GM23338 (cell line): ENCODE measurements at regions not wholly inside any gene's neighbourhood (a gene's known extent, or its start where the extent isn't known, plus 50 kb on each side); places are given as distances from the start of the nearest gene placed in this dataset.

Experiments
- ATAC-seq: fragments of 200-7000 bp; cut with Tn5 transposase; 3 replicates; pipeline ENCODE4 v1.9.1; 2020
- DNase-seq: peaks from one replicate; pipeline ENCODE4 v3.0.0-alpha.2; 2015; ENCODE audit warnings: low spot score
- H2AFZ ChIP-seq: fragments of 200-600 bp; sonication (generic); 2 replicates; pipeline ENCODE4 v1.8.0; 2016; ENCODE audit warnings: antibody characterized with exemption, mild to moderate bottlenecking, moderate library complexity
- H3F3A ChIP-seq: fragments of 200-600 bp; sonication (generic); replicated peaks from 2 replicates; pipeline ENCODE4 v1.8.0; 2017; ENCODE audit warnings: antibody characterized with exemption, mixed run types, low read depth
- H3K27ac ChIP-seq: fragments of 200-600 bp; sonication (generic); 2 replicates; pipeline ENCODE4 v1.6.1; 2016; ENCODE audit warnings: low read depth
- H3K27me3 ChIP-seq: fragments of 200-600 bp; sonication (generic); 2 replicates; pipeline ENCODE4 v1.8.0; 2016; ENCODE audit warnings: mild to moderate bottlenecking, mixed run types, moderate library complexity; ENCODE audit not compliant: insufficient read depth
- H3K36me3 ChIP-seq: fragments of 200-600 bp; sonication (generic); 2 replicates; pipeline ENCODE4 v1.8.0; 2016; ENCODE audit warnings: mild to moderate bottlenecking; ENCODE audit not compliant: insufficient read depth
- H3K4me1 ChIP-seq: fragments of 200-600 bp; sonication (generic); 2 replicates; pipeline ENCODE4 v1.8.0; 2016; ENCODE audit warnings: mild to moderate bottlenecking, moderate library complexity; ENCODE audit not compliant: insufficient read depth
- H3K4me2 ChIP-seq: fragments of 200-600 bp; sonication (generic); 2 replicates; pipeline ENCODE4 v1.7.1; 2017; ENCODE audit warnings: mixed run types
- H3K4me3 ChIP-seq: fragments of 200-600 bp; sonication (generic); 2 replicates; pipeline ENCODE4 v1.6.1; 2016; ENCODE audit warnings: mixed run types
- H3K79me2 ChIP-seq: fragments of 200-600 bp; sonication (generic); replicated peaks from 2 replicates; pipeline ENCODE4 v1.8.0; 2017; ENCODE audit warnings: mild to moderate bottlenecking; ENCODE audit not compliant: insufficient read depth
- H3K9me2 ChIP-seq: fragments of 200-600 bp; sonication (generic); 2 replicates; pipeline ENCODE4 v1.8.0; 2017; ENCODE audit not compliant: insufficient read depth
- H4K20me1 ChIP-seq: fragments of 200-600 bp; sonication (generic); replicated peaks from 2 replicates; pipeline ENCODE4 v1.8.0; 2017; ENCODE audit warnings: mild to moderate bottlenecking; ENCODE audit not compliant: insufficient read depth
- H3K27ac Mint-ChIP-seq: 2 replicates; pipeline ENCODE4 v1.8.0; 2020; ENCODE audit warnings: inconsistent platforms, mild to moderate bottlenecking, moderate library complexity, mixed read lengths
- H3K27me3 Mint-ChIP-seq: 3 replicates; pipeline ENCODE4 v1.8.0; 2022; ENCODE audit warnings: low read depth, mild to moderate bottlenecking, moderate library complexity, mixed read lengths, inconsistent platforms; ENCODE audit not compliant: insufficient read depth, poor library complexity
- H3K36me3 Mint-ChIP-seq: 3 replicates; pipeline ENCODE4 v1.8.0; 2021; ENCODE audit warnings: low read depth, mild to moderate bottlenecking, inconsistent platforms, moderate library complexity, mixed read lengths
- H3K4me1 Mint-ChIP-seq: 3 replicates; pipeline ENCODE4 v1.8.0; 2020; ENCODE audit warnings: mild to moderate bottlenecking, inconsistent platforms, mixed read lengths
- H3K4me3 Mint-ChIP-seq: 3 replicates; pipeline ENCODE4 v1.8.0; 2021; ENCODE audit warnings: moderate library complexity, mild to moderate bottlenecking, inconsistent platforms, mixed read lengths
- H3K9me3 Mint-ChIP-seq: 3 replicates; pipeline ENCODE4 v1.8.0; 2020; ENCODE audit warnings: moderate library complexity, mild to moderate bottlenecking, inconsistent platforms, mixed read lengths
- CREB1 ChIP-seq: fragments of 250-450 bp; sonication (Bioruptor Pico); IDR thresholded peaks from 2 replicates; pipeline ENCODE4 v1.5.0; 2020; ENCODE audit warnings: low read depth, mild to moderate bottlenecking, moderate library complexity
- EZH2 ChIP-seq: fragments of 200-600 bp; sonication (generic); IDR thresholded peaks from one replicate; pipeline ENCODE4 v1.8.0; 2017; ENCODE audit warnings: antibody characterized with exemption, mild to moderate bottlenecking, low read depth; ENCODE audit not compliant: unreplicated experiment
- EZH2phosphoT487 ChIP-seq: fragments of 200-600 bp; sonication (generic); IDR thresholded peaks from one replicate; pipeline ENCODE4 v1.8.1; 2018; ENCODE audit warnings: antibody characterized with exemption; ENCODE audit not compliant: unreplicated experiment
- JUNB ChIP-seq: IDR thresholded peaks from one replicate; pipeline ENCODE4 v1.6.1; 2016; ENCODE audit warnings: antibody characterized with exemption; ENCODE audit not compliant: unreplicated experiment
- NANOG ChIP-seq: IDR thresholded peaks from 2 replicates; pipeline ENCODE4 v1.6.1; 2016; ENCODE audit warnings: antibody characterized with exemption, borderline replicate concordance
- POLR2AphosphoS5 ChIP-seq: IDR thresholded peaks from 2 replicates; pipeline ENCODE4 v1.6.1; 2016; ENCODE audit warnings: antibody characterized with exemption, low read depth
- STAT1 ChIP-seq: IDR thresholded peaks from one replicate; pipeline ENCODE4 v1.6.1; 2016; ENCODE audit warnings: antibody characterized with exemption; ENCODE audit not compliant: unreplicated experiment
- ZNF114 ChIP-seq: fragments of 250-450 bp; sonication (Bioruptor Pico); IDR thresholded peaks from 2 replicates; pipeline ENCODE4 v1.5.0; 2020; ENCODE audit warnings: mild to moderate bottlenecking, moderate library complexity
- ZNF331 ChIP-seq: fragments of 250-450 bp; sonication (Bioruptor Pico); IDR thresholded peaks from 2 replicates; pipeline ENCODE4 v1.5.0; 2020; ENCODE audit warnings: low read depth, mild to moderate bottlenecking, moderate library complexity
- TF ChIP-seq, protein P1 (sequence below): fragments of 250-450 bp; sonication (Bioruptor Pico); IDR thresholded peaks from 2 replicates; pipeline ENCODE4 v1.5.0; 2020; ENCODE audit warnings: mild to moderate bottlenecking, moderate library complexity
- TF ChIP-seq, protein P2 (sequence below): IDR thresholded peaks from 2 replicates; pipeline ENCODE4 v1.6.1; 2016; ENCODE audit warnings: antibody characterized with exemption
- TF ChIP-seq, protein P3 (sequence below), 2 experiments: fragments of 200-600 bp in 1 of 2; sonication (generic) in 1 of 2; conservative IDR thresholded peaks; 2 replicates each; pipeline versions ENCODE4 v1.5.1 to v1.6.1; 2016 to 2017; ENCODE audit warnings: antibody characterized with exemption in 2 of 2, low read depth in 2 of 2, mild to moderate bottlenecking in 2 of 2, moderate library complexity in 1 of 2
- TF ChIP-seq, protein P4 (sequence below): IDR thresholded peaks from one replicate; pipeline ENCODE4 v1.6.1; 2018; ENCODE audit warnings: antibody characterized with exemption; ENCODE audit not compliant: unreplicated experiment

DNA sequence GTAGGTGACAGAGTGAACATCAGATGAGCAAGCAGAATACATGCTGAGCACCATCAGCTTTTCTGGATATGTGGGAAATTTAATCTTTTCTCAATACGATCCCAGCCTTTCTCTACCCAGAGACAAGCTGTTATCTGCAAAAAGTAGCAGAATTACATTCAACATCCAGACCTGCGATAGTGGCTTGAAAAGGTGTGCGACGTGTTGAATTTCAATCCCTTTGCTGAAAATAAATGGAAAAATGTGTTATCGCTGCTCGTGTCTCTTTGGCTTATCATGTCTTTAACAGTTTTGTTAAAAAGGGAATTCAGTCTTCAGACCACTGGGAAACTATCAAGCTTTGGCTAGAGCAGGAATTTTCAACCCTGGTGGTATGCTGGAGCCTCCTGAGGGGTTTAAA, 98.8 kb upstream of the FAM20A start:
- Histone ChIP-seq H3K4me2 (no peak overlapping the region), H3K36me3 (no peaks in the 10 kb centered on the region), H3K27ac (no peak overlapping the region), H3K79me2 (no peaks in the 10 kb centered on the region), H3K9me2 (peaks cover 20% of the 10 kb centered on the region), H3K4me1 (no peaks in the 10 kb centered on the region), H3K4me3 (no peak overlapping the region), H4K20me1 (no peaks in the 10 kb centered on the region), H2AFZ (no peak overlapping the region), H3K27me3 (no peaks in the 10 kb centered on the region), H3F3A (no peaks in the 10 kb centered on the region)
- Mint-ChIP-seq H3K27ac (no peak overlapping the region), H3K4me1 (0 out of 3 replicates have a peak, but pooled peaks cover 4% of the 10 kb centered on the region), H3K4me3 (no peak overlapping the region), H3K36me3 (no peaks in the 10 kb centered on the region; the same call in 2 of the 3 replicates), H3K9me3 (peaks cover 3% of the 10 kb centered on the region; the same call in 1 of the 3 replicates), H3K27me3 (peaks cover 1% of the 10 kb centered on the region)
- ATAC-seq = no peak
- TF ChIP-seq ZNF331 (CRISPR knock-in tag) = no peak
- TF ChIP-seq ZNF114 = no peak
- TF ChIP-seq EZH2 = no peak
- TF ChIP-seq CREB1 (CRISPR knock-in tag) = no peak
- TF ChIP-seq, protein P1, sequence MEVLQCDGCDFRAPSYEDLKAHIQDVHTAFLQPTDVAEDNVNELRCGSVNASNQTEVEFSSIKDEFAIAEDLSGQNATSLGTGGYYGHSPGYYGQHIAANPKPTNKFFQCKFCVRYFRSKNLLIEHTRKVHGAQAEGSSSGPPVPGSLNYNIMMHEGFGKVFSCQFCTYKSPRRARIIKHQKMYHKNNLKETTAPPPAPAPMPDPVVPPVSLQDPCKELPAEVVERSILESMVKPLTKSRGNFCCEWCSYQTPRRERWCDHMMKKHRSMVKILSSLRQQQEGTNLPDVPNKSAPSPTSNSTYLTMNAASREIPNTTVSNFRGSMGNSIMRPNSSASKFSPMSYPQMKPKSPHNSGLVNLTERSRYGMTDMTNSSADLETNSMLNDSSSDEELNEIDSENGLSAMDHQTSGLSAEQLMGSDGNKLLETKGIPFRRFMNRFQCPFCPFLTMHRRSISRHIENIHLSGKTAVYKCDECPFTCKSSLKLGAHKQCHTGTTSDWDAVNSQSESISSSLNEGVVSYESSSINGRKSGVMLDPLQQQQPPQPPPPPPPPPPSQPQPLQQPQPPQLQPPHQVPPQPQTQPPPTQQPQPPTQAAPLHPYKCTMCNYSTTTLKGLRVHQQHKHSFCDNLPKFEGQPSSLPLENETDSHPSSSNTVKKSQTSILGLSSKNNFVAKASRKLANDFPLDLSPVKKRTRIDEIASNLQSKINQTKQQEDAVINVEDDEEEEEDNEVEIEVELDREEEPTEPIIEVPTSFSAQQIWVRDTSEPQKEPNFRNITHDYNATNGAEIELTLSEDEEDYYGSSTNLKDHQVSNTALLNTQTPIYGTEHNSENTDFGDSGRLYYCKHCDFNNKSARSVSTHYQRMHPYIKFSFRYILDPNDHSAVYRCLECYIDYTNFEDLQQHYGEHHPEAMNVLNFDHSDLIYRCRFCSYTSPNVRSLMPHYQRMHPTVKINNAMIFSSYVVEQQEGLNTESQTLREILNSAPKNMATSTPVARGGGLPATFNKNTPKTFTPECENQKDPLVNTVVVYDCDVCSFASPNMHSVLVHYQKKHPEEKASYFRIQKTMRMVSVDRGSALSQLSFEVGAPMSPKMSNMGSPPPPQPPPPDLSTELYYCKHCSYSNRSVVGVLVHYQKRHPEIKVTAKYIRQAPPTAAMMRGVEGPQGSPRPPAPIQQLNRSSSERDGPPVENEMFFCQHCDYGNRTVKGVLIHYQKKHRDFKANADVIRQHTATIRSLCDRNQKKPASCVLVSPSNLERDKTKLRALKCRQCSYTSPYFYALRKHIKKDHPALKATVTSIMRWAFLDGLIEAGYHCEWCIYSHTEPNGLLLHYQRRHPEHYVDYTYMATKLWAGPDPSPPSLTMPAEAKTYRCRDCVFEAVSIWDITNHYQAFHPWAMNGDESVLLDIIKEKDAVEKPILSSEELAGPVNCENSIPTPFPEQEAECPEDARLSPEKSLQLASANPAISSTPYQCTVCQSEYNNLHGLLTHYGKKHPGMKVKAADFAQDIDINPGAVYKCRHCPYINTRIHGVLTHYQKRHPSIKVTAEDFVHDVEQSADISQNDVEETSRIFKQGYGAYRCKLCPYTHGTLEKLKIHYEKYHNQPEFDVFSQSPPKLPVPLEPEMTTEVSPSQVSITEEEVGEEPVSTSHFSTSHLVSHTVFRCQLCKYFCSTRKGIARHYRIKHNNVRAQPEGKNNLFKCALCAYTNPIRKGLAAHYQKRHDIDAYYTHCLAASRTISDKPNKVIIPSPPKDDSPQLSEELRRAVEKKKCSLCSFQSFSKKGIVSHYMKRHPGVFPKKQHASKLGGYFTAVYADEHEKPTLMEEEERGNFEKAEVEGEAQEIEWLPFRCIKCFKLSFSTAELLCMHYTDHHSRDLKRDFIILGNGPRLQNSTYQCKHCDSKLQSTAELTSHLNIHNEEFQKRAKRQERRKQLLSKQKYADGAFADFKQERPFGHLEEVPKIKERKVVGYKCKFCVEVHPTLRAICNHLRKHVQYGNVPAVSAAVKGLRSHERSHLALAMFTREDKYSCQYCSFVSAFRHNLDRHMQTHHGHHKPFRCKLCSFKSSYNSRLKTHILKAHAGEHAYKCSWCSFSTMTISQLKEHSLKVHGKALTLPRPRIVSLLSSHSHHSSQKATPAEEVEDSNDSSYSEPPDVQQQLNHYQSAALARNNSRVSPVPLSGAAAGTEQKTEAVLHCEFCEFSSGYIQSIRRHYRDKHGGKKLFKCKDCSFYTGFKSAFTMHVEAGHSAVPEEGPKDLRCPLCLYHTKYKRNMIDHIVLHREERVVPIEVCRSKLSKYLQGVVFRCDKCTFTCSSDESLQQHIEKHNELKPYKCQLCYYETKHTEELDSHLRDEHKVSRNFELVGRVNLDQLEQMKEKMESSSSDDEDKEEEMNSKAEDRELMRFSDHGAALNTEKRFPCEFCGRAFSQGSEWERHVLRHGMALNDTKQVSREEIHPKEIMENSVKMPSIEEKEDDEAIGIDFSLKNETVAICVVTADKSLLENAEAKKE = no peak
- no peak for TF ChIP-seq STAT1
- TF ChIP-seq NANOG = no peak
- TF ChIP-seq, protein P2, sequence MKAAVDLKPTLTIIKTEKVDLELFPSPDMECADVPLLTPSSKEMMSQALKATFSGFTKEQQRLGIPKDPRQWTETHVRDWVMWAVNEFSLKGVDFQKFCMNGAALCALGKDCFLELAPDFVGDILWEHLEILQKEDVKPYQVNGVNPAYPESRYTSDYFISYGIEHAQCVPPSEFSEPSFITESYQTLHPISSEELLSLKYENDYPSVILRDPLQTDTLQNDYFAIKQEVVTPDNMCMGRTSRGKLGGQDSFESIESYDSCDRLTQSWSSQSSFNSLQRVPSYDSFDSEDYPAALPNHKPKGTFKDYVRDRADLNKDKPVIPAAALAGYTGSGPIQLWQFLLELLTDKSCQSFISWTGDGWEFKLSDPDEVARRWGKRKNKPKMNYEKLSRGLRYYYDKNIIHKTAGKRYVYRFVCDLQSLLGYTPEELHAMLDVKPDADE = no peak
- TF ChIP-seq EZH2phosphoT487 = no peak
- TF ChIP-seq JUNB = no peak
- TF ChIP-seq POLR2AphosphoS5 = no peak
- TF ChIP-seq, protein P3, sequence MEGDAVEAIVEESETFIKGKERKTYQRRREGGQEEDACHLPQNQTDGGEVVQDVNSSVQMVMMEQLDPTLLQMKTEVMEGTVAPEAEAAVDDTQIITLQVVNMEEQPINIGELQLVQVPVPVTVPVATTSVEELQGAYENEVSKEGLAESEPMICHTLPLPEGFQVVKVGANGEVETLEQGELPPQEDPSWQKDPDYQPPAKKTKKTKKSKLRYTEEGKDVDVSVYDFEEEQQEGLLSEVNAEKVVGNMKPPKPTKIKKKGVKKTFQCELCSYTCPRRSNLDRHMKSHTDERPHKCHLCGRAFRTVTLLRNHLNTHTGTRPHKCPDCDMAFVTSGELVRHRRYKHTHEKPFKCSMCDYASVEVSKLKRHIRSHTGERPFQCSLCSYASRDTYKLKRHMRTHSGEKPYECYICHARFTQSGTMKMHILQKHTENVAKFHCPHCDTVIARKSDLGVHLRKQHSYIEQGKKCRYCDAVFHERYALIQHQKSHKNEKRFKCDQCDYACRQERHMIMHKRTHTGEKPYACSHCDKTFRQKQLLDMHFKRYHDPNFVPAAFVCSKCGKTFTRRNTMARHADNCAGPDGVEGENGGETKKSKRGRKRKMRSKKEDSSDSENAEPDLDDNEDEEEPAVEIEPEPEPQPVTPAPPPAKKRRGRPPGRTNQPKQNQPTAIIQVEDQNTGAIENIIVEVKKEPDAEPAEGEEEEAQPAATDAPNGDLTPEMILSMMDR (conservative IDR thresholded peaks at IDR 0.05; ENCODE audit: low read depth in 2 of 2) = no peak
- TF ChIP-seq, protein P4, sequence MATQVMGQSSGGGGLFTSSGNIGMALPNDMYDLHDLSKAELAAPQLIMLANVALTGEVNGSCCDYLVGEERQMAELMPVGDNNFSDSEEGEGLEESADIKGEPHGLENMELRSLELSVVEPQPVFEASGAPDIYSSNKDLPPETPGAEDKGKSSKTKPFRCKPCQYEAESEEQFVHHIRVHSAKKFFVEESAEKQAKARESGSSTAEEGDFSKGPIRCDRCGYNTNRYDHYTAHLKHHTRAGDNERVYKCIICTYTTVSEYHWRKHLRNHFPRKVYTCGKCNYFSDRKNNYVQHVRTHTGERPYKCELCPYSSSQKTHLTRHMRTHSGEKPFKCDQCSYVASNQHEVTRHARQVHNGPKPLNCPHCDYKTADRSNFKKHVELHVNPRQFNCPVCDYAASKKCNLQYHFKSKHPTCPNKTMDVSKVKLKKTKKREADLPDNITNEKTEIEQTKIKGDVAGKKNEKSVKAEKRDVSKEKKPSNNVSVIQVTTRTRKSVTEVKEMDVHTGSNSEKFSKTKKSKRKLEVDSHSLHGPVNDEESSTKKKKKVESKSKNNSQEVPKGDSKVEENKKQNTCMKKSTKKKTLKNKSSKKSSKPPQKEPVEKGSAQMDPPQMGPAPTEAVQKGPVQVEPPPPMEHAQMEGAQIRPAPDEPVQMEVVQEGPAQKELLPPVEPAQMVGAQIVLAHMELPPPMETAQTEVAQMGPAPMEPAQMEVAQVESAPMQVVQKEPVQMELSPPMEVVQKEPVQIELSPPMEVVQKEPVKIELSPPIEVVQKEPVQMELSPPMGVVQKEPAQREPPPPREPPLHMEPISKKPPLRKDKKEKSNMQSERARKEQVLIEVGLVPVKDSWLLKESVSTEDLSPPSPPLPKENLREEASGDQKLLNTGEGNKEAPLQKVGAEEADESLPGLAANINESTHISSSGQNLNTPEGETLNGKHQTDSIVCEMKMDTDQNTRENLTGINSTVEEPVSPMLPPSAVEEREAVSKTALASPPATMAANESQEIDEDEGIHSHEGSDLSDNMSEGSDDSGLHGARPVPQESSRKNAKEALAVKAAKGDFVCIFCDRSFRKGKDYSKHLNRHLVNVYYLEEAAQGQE = no peak
- no peak for DNase-seq
